H1 (cell line): ENCODE measurements at regions not wholly inside any gene's neighbourhood (a gene's known extent, or its start where the extent isn't known, plus 50 kb on each side); places are given as distances from the start of the nearest gene placed in this dataset.

Experiments
- ASH2L ChIP-seq: fragments of 200-600, 300-600 bp; sonication (generic); IDR thresholded peaks from one replicate; pipeline ENCODE4 v1.7.1; 2017; ENCODE audit warnings: low read length
- BACH1 ChIP-seq: IDR thresholded peaks from 2 replicates; pipeline ENCODE4 v1.6.1; 2012; ENCODE audit warnings: low read length, improper control_type of control experiment
- CTCF ChIP-seq, 3 experiments: IDR thresholded peaks; 1 replicate in 2 of 3; 2 replicates in 1 of 3; pipeline versions ENCODE4 v1.5.1 to v1.6.1; 2011; ENCODE audit warnings: low read length in 3 of 3, mild to moderate bottlenecking in 3 of 3, inconsistent platforms in 2 of 3, low read depth in 1 of 3, moderate library complexity in 1 of 3; ENCODE audit not compliant: insufficient read depth in 1 of 3; ENCODE audit errors: control extremely low read depth in 1 of 3
- EGR1 ChIP-seq: IDR thresholded peaks from 2 replicates; pipeline ENCODE4 v1.6.1; 2011; ENCODE audit warnings: low read depth, low read length, borderline replicate concordance
- EZH2 ChIP-seq: fragments of 200-600 bp; sonication (generic); IDR thresholded peaks from 2 replicates; pipeline ENCODE4 v1.7.1; 2012; ENCODE audit warnings: low read depth, mild to moderate bottlenecking, moderate library complexity, low read length, inconsistent platforms; ENCODE audit not compliant: severe bottlenecking
- JUN ChIP-seq: IDR thresholded peaks from 2 replicates; pipeline ENCODE4 v1.6.1; 2011; ENCODE audit warnings: low read depth, mild to moderate bottlenecking, improper control_type of control experiment, low read length
- POLR2A ChIP-seq, 2 experiments: IDR thresholded peaks; 1 replicate in 1 of 2; 2 replicates in 1 of 2; pipeline ENCODE4 v1.6.1; 2011; ENCODE audit warnings: low read depth in 2 of 2, low read length in 2 of 2, mild to moderate bottlenecking in 2 of 2; ENCODE audit errors: control extremely low read depth in 1 of 2
- SP1 ChIP-seq: IDR thresholded peaks from 2 replicates; pipeline ENCODE4 v1.6.1; 2011; ENCODE audit warnings: low read depth, low read length
- SRF ChIP-seq: IDR thresholded peaks from 2 replicates; pipeline ENCODE4 v1.6.1; 2011; ENCODE audit warnings: mild to moderate bottlenecking, low read depth, low read length, moderate library complexity
- SUZ12 ChIP-seq: fragments of 200-600 bp; sonication (generic); IDR thresholded peaks from 2 replicates; pipeline ENCODE4 v1.6.1; 2012; ENCODE audit warnings: mild to moderate bottlenecking, inconsistent platforms, low read length, moderate library complexity, mixed read lengths
- TCF12 ChIP-seq: IDR thresholded peaks from 2 replicates; pipeline ENCODE4 v1.6.1; 2011; ENCODE audit warnings: low read depth, mild to moderate bottlenecking, low read length
- TEAD4 ChIP-seq: IDR thresholded peaks from 2 replicates; pipeline ENCODE4 v1.6.1; 2012; ENCODE audit warnings: low read depth, low read length, inconsistent platforms, mixed read lengths
- YY1 ChIP-seq: IDR thresholded peaks from 2 replicates; pipeline ENCODE4 v1.6.1; 2011; ENCODE audit warnings: low read depth, mild to moderate bottlenecking, low read length
- TF ChIP-seq, protein P1 (sequence below): IDR thresholded peaks from 2 replicates; pipeline ENCODE4 v1.6.1; 2012; ENCODE audit warnings: low read length, inconsistent platforms

DNA sequence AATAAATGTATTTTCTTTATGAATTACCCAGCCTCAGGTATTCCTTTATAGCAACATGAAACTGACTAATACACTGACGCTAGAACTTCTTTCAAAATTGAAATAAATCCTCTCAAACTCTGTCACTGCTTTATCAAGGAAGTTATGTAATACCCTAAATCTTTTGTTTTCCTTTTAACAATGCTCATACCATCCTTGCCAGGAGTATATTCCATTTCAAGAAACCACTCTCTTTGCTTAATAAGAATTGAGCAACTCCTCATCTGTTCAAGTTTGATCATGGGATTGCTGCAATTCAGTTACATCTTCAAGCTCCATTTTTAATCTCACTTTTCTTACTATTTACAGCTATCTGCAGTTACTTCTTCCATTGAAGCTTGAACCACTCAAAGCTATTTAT lies 707.6 kb upstream of the MARCKS start:
- TF ChIP-seq YY1 (no peak), EZH2 (no peak), POLR2A (IDR thresholded peaks at IDR 0.05; ENCODE audit: control extremely low read depth in 1 of 2, low read depth in 2 of 2, low read length in 2 of 2) (no peak), BACH1 (no peak), CTCF (IDR thresholded peaks at IDR 0.05; ENCODE audit: control extremely low read depth in 1 of 3, insufficient read depth in 1 of 3, low read depth in 1 of 3, low read length in 3 of 3) (no peak), EGR1 (no peak), TCF12 (no peak), TEAD4 (no peak), ASH2L (no peak), SP1 (no peak), JUN (no peak), SUZ12 (no peak), SRF (no peak)
- TF ChIP-seq, protein P1, sequence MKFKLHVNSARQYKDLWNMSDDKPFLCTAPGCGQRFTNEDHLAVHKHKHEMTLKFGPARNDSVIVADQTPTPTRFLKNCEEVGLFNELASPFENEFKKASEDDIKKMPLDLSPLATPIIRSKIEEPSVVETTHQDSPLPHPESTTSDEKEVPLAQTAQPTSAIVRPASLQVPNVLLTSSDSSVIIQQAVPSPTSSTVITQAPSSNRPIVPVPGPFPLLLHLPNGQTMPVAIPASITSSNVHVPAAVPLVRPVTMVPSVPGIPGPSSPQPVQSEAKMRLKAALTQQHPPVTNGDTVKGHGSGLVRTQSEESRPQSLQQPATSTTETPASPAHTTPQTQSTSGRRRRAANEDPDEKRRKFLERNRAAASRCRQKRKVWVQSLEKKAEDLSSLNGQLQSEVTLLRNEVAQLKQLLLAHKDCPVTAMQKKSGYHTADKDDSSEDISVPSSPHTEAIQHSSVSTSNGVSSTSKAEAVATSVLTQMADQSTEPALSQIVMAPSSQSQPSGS: no peak
